ENCODE measurements at regions not wholly inside any gene's neighbourhood (a gene's known extent, or its start where the extent isn't known, plus 50 kb on each side); places are given as distances from the start of the nearest gene placed in this dataset.

- ATAC-seq (peak; percentile 65), DNase-seq (ENCODE audit: low spot score) (peak; percentile 25)
- H3K27me3 Mint-ChIP-seq (ENCODE audit: low read depth): 0 out of 2 replicates have a peak, but pooled peaks cover 3% of the 10 kb centered on the region
- peaks cover 23% of the 10 kb centered on the region for H3K9me3 Mint-ChIP-seq
- peaks cover 10% of the 10 kb centered on the region for H3K4me1 Mint-ChIP-seq
- TF ChIP-seq RORB (CRISPR knock-in tag; IDR thresholded peaks at IDR 0.05): no peak
- TF ChIP-seq, protein P1, sequence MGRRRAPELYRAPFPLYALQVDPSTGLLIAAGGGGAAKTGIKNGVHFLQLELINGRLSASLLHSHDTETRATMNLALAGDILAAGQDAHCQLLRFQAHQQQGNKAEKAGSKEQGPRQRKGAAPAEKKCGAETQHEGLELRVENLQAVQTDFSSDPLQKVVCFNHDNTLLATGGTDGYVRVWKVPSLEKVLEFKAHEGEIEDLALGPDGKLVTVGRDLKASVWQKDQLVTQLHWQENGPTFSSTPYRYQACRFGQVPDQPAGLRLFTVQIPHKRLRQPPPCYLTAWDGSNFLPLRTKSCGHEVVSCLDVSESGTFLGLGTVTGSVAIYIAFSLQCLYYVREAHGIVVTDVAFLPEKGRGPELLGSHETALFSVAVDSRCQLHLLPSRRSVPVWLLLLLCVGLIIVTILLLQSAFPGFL (CRISPR knock-in tag; IDR thresholded peaks at IDR 0.05; ENCODE audit: borderline replicate concordance): no peak
- TF ChIP-seq JAZF1 (CRISPR knock-in tag; IDR thresholded peaks at IDR 0.05): no peak
- TF ChIP-seq NFE2L1 (CRISPR knock-in tag; IDR thresholded peaks at IDR 0.05): no peak
- no peak for TF ChIP-seq TCF7 (CRISPR knock-in tag; IDR thresholded peaks at IDR 0.05; ENCODE audit: low read depth)
- no peak for TF ChIP-seq HMGXB4 (CRISPR knock-in tag; IDR thresholded peaks at IDR 0.05)
- no peak for TF ChIP-seq PRRX2 (CRISPR knock-in tag; IDR thresholded peaks at IDR 0.05)
- TF ChIP-seq FOXJ3 (CRISPR knock-in tag; IDR thresholded peaks at IDR 0.05; ENCODE audit: borderline replicate concordance): no peak
- TF ChIP-seq ZNF425 (CRISPR knock-in tag; conservative IDR thresholded peaks at IDR 0.05): no peak
- TF ChIP-seq MAX (CRISPR knock-in tag; IDR thresholded peaks at IDR 0.05): no peak
- TF ChIP-seq TEAD4 (CRISPR knock-in tag; IDR thresholded peaks at IDR 0.05): no peak
- TF ChIP-seq, protein P2, sequence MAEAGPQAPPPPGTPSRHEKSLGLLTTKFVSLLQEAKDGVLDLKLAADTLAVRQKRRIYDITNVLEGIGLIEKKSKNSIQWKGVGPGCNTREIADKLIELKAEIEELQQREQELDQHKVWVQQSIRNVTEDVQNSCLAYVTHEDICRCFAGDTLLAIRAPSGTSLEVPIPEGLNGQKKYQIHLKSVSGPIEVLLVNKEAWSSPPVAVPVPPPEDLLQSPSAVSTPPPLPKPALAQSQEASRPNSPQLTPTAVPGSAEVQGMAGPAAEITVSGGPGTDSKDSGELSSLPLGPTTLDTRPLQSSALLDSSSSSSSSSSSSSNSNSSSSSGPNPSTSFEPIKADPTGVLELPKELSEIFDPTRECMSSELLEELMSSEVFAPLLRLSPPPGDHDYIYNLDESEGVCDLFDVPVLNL (CRISPR knock-in tag; IDR thresholded peaks at IDR 0.05; ENCODE audit: borderline replicate concordance, low read depth): no peak
- TF ChIP-seq, protein P3, sequence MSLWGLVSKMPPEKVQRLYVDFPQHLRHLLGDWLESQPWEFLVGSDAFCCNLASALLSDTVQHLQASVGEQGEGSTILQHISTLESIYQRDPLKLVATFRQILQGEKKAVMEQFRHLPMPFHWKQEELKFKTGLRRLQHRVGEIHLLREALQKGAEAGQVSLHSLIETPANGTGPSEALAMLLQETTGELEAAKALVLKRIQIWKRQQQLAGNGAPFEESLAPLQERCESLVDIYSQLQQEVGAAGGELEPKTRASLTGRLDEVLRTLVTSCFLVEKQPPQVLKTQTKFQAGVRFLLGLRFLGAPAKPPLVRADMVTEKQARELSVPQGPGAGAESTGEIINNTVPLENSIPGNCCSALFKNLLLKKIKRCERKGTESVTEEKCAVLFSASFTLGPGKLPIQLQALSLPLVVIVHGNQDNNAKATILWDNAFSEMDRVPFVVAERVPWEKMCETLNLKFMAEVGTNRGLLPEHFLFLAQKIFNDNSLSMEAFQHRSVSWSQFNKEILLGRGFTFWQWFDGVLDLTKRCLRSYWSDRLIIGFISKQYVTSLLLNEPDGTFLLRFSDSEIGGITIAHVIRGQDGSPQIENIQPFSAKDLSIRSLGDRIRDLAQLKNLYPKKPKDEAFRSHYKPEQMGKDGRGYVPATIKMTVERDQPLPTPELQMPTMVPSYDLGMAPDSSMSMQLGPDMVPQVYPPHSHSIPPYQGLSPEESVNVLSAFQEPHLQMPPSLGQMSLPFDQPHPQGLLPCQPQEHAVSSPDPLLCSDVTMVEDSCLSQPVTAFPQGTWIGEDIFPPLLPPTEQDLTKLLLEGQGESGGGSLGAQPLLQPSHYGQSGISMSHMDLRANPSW (CRISPR knock-in tag; conservative IDR thresholded peaks at IDR 0.05; ENCODE audit: low read depth): no peak
- TF ChIP-seq TP53 (CRISPR knock-in tag; IDR thresholded peaks at IDR 0.05): no peak
- no peak for TF ChIP-seq ZMAT4 (CRISPR knock-in tag; IDR thresholded peaks at IDR 0.05)
- TF ChIP-seq, protein P4, sequence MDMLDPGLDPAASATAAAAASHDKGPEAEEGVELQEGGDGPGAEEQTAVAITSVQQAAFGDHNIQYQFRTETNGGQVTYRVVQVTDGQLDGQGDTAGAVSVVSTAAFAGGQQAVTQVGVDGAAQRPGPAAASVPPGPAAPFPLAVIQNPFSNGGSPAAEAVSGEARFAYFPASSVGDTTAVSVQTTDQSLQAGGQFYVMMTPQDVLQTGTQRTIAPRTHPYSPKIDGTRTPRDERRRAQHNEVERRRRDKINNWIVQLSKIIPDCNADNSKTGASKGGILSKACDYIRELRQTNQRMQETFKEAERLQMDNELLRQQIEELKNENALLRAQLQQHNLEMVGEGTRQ (CRISPR knock-in tag; IDR thresholded peaks at IDR 0.05): no peak
- no peak for TF ChIP-seq ELF4 (CRISPR knock-in tag; IDR thresholded peaks at IDR 0.05; ENCODE audit: low read depth)
- TF ChIP-seq MXD4 (CRISPR knock-in tag; IDR thresholded peaks at IDR 0.05; ENCODE audit: borderline replicate concordance): no peak
- TF ChIP-seq IRF1 (CRISPR knock-in tag; IDR thresholded peaks at IDR 0.05): no peak
- H3K4me3 Mint-ChIP-seq: no peak overlapping the region
- ChIA-PET CTCF (interaction anchor here (0.6 to 2.4 kb wide), 15 partner anchors 9 to 444 kb away, joined by 3 to 10 read pairs (median 3); partner anchors contain the start of gene SNX19), POLR2A (no interaction called here)
- H3K27ac Mint-ChIP-seq: no peak overlapping the region
- H3K36me3 Mint-ChIP-seq: peaks cover 6% of the 10 kb centered on the region
These were observed 154.1 kb upstream of the SNX19 start for GRCh38 chr11:131070365-131070764.
